RWPE2 (cell line): ENCODE measurements at regions not wholly inside any gene's neighbourhood (a gene's known extent, or its start where the extent isn't known, plus 50 kb on each side); places are given as distances from the start of the nearest gene placed in this dataset.
"Not testable (repeated sequence)": the region's sequence is repeated elsewhere in the genome, so short reads cannot be mapped to it uniquely, and the experiment has no call there.

Experiments
- ATAC-seq: fragments of 200-7000 bp; cut with Tn5 transposase; 3 replicates; pipeline ENCODE4 v1.9.1; 2021; ENCODE audit warnings: low read depth
- DNase-seq: peaks from one replicate; pipeline ENCODE4 v3.0.0-alpha.2; 2020; ENCODE audit warnings: low spot score
- H3K27ac ChIP-seq: fragments of 450-650 bp; 2 replicates; pipeline ENCODE4 v1.5.1; 2017; ENCODE audit warnings: mild to moderate bottlenecking; ENCODE audit not compliant: poor library complexity, severe bottlenecking
- H3K27me3 ChIP-seq: fragments of 250-450 bp; sonication (Bioruptor Pico); 2 replicates; pipeline ENCODE4 v1.5.1; 2021; ENCODE audit warnings: mild to moderate bottlenecking, moderate library complexity; ENCODE audit not compliant: insufficient read depth, poor library complexity, severe bottlenecking
- H3K36me3 ChIP-seq: fragments of 250-450 bp; sonication (Bioruptor Pico); 2 replicates; pipeline ENCODE4 v1.5.1; 2020; ENCODE audit warnings: low read depth, mild to moderate bottlenecking, moderate library complexity
- H3K4me1 ChIP-seq: fragments of 250-450 bp; sonication (Bioruptor Pico); 2 replicates; pipeline ENCODE4 v1.5.1; 2021; ENCODE audit warnings: mild to moderate bottlenecking, moderate library complexity; ENCODE audit not compliant: insufficient read depth, poor library complexity, severe bottlenecking
- H3K4me3 ChIP-seq: fragments of 250-450 bp; sonication (Bioruptor Pico); 2 replicates; pipeline ENCODE4 v1.5.1; 2021; ENCODE audit warnings: mild to moderate bottlenecking, moderate library complexity; ENCODE audit not compliant: severe bottlenecking
- H3K9me3 ChIP-seq: fragments of 250-450 bp; sonication (Bioruptor Pico); 2 replicates; pipeline ENCODE4 v1.5.1; 2021; ENCODE audit warnings: mild to moderate bottlenecking, moderate library complexity; ENCODE audit not compliant: severe bottlenecking
- CTCF ChIP-seq: fragments of 450-650 bp; IDR thresholded peaks from one replicate; pipeline ENCODE4 v1.5.1; 2017; ENCODE audit warnings: mild to moderate bottlenecking, moderate library complexity; ENCODE audit not compliant: poor library complexity, severe bottlenecking

- Histone ChIP-seq H3K27me3 (no peaks in the 10 kb centered on the region), H3K27ac (no peak overlapping the region), H3K4me1 (no peaks in the 10 kb centered on the region), H3K9me3 (peaks cover under 1% of the 10 kb centered on the region), H3K36me3 (no peaks in the 10 kb centered on the region), H3K4me3 (no peak overlapping the region)
- DNase-seq (peak; percentile 63), ATAC-seq (peak; percentile 49; the same call in 2 of the 3 replicates)
- TF ChIP-seq CTCF: no peak
Measured at GRCh38 chr14:105581551-105582341, 55.4 kb downstream of the TMEM121 start.

GRCh38 chr14:105582639-105583038 is 56.3 kb downstream of the TMEM121 start:
- 0 out of 3 replicates have a peak, but pooled peaks have one; percentile 18 for ATAC-seq
- H3K9me3 ChIP-seq: no peaks in the 10 kb centered on the region
- no peaks in the 10 kb centered on the region for H3K4me1 ChIP-seq

DNA sequence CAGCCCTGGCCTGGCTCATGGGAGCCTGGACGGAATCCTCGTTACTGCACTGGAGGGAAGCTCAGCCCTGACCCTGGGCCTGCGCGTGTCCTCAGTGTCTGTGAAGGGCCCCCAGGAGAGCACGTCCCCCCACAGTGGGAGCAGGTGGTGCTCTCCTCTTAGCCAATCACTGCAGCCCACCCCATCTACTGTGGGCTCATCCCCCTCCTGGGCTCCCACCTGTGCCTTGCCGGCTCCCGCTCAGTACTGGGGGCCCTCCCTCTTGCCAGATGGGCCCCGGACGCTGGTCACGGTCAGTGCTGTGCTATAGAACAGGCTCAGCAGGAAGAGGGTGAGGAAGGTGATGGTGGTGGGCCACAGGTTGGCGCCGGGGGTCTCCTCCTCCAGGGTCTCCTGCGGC is 57.5 kb downstream of the TMEM121 start:
- not testable (repeated sequence) for DNase-seq

More at GRCh38 chr14:105582639-105583038, 56.3 kb downstream of the TMEM121 start:
- Histone ChIP-seq H3K27me3 (no peaks in the 10 kb centered on the region), H3K4me3 (no peak overlapping the region), H3K36me3 (no peaks in the 10 kb centered on the region), H3K27ac (no peak overlapping the region)
- DNase-seq: peak; percentile 82
- no peak for TF ChIP-seq CTCF

GRCh38 chr14:105585290-105585689 is 58.9 kb downstream of the TMEM121 start:
- not testable (repeated sequence) for H3K4me1 ChIP-seq, DNase-seq, ATAC-seq, H3K27ac ChIP-seq, H3K9me3 ChIP-seq, H3K4me3 ChIP-seq, H3K36me3 ChIP-seq, H3K27me3 ChIP-seq

More for the DNA sequence above, 57.5 kb downstream of the TMEM121 start:
- not testable (repeated sequence) for H3K4me3 ChIP-seq, H3K27ac ChIP-seq, ATAC-seq, H3K9me3 ChIP-seq, H3K36me3 ChIP-seq, H3K4me1 ChIP-seq, H3K27me3 ChIP-seq

DNA sequence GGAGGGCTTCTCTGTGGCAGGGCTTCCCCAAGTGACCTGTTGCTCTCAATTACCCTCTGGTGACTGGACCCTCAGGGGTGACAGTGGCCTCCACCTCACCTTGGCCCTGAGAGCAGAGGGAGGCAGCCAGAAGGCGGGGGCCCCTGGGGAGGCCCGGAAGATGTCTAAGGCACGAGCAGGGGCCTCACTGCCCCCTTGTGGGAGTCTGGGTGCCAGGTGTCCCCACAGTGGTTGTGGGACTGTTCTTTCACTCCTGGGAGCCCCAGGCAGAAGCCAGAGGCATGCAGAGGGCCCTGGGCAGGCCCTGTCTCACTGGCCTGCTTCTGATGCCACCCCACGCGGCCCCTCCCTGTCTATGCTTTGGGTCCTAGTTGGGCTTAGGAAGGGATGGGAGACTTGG is 59.3 kb downstream of the TMEM121 start:
- not testable (repeated sequence) for ATAC-seq, H3K27ac ChIP-seq, H3K4me1 ChIP-seq, H3K4me3 ChIP-seq, H3K9me3 ChIP-seq, DNase-seq, H3K27me3 ChIP-seq, H3K36me3 ChIP-seq

DNA sequence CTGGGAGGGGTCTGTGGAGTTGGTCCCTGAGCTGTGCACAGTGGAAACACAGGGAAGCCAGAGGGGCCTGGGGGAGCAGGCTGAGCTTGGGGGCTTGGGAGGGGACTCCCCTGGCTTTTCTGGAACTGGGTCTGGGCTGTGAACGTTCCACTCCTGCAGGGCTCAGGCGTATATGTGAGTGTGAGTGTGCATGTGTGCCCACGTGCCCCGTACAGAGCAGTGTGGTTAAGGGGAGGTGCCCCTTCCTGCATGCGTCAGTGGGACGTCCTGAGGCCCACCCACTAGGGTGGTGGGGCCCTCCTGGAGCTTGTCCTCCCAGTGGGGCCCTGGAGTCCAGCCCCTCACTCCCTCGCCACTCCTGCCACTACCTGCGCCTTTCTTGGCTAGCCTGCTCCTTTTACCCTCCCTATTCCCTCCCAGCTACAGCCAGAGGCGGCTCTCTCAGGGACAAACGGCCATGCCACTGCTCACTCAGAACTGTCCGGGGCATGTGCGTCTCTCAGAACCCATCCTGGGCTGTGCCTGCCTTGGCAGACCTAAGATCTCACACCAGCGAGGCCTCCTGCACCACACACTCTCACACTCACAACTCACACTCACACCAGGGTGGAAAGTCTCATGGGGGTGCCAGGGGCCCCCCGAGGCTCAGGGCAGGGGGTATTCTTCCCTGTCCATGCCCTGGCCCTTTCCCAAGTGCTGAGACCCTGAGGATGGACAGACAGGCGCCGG is 59.9 kb downstream of the TMEM121 start:
- H3K27me3 ChIP-seq, H3K9me3 ChIP-seq, H3K4me3 ChIP-seq, H3K27ac ChIP-seq, H3K4me1 ChIP-seq, DNase-seq, H3K36me3 ChIP-seq, ATAC-seq: not testable (repeated sequence)

DNA sequence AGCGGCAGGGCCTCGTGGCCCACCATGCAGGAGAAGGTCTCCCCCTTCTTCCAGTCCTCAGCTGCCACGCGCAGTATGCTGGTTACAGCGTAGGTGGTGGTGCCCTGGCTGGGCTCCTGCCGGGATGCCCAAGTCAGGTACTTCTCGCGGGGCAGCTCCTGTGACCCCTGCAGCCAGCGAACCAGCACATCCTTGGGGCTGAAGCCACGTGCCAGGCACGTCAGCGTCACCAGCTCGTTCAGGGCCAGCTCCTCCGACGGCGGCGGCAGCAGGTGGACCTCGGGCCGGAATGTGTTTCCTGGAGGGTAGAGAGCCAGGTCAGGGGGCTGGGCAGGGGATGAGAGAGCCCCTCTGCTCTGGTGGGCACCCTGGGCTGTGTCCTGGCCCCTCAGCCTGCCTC is 60.7 kb downstream of the TMEM121 start:
- H3K9me3 ChIP-seq, H3K4me1 ChIP-seq, DNase-seq, H3K27ac ChIP-seq, H3K36me3 ChIP-seq, H3K4me3 ChIP-seq, ATAC-seq, H3K27me3 ChIP-seq: not testable (repeated sequence)

DNA sequence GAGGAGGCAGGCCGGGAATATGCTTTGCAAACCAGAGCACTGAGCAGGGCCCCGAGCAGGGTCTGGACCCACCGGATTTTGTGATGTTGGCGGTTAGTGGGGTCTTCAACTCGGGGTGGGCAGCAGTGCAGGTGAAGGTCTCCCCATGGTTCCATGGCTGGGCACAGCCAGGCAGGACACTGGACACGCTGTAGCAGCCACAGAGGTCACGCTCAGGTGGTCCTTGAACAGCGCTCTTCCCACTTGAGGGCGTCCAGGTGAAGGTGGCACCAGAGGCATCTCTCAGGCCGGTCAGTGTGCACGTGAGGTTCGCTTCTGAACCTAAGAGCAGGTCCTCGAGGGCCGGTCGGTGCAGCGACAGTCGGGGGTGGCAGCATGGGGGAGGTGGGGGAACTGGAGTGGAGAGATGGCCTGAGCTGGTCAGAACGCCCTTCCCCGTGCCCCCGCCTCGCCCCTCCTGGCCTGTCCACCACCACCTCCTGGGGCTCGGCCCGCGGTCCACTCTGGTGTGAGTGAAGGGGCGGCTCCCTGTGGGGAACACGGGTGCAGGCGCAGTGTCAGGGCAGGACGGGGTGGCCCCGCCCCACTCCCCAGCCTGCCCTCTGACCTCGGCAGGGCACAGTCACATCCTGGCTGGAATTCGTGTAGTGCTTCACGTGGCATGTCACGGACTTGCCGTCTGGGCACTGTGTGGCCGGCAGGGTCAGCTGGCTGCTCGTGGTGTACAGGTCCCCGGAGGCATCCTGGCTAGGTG is 61.3 kb downstream of the TMEM121 start:
- peak; percentile 61 for DNase-seq
- not testable (repeated sequence) for H3K27me3 ChIP-seq, H3K36me3 ChIP-seq, H3K9me3 ChIP-seq, ATAC-seq, H3K27ac ChIP-seq, H3K4me3 ChIP-seq, H3K4me1 ChIP-seq
